GM12872 (cell line): ENCODE measurements at regions not wholly inside any gene's neighbourhood (a gene's known extent, or its start where the extent isn't known, plus 50 kb on each side); places are given as distances from the start of the nearest gene placed in this dataset.

ENCODE experiments used
- CTCF ChIP-seq: IDR thresholded peaks from 3 replicates; pipeline ENCODE4 v1.5.1; 2011; ENCODE audit warnings: low read depth, mild to moderate bottlenecking, low read length, moderate library complexity; ENCODE audit not compliant: insufficient read depth

GRCh38 chr15:92333709-92334108 lies 60.0 kb upstream of the ST8SIA2 start:
- no peak for TF ChIP-seq CTCF

- TF ChIP-seq CTCF: no peak
Measured at GRCh38 chr15:92336419-92336987, 57.2 kb upstream of the ST8SIA2 start.

GRCh38 chr15:92339361-92339760 lies 54.3 kb upstream of the ST8SIA2 start:
- no peak for TF ChIP-seq CTCF
